B cell (primary cell): ENCODE measurements at regions not wholly inside any gene's neighbourhood (a gene's known extent, or its start where the extent isn't known, plus 50 kb on each side); places are given as distances from the start of the nearest gene placed in this dataset.

Experiments
- EZH2 ChIP-seq: IDR thresholded peaks from 2 replicates; pipeline ENCODE4 v1.6.1; 2012; ENCODE audit warnings: borderline replicate concordance, low read depth, mild to moderate bottlenecking, moderate library complexity, low read length; ENCODE audit not compliant: insufficient read depth, poor library complexity, severe bottlenecking
- TF ChIP-seq, protein P1 (sequence below): fragments of 200-600 bp; IDR thresholded peaks from one replicate; pipeline ENCODE4 v1.8.0; 2022; ENCODE audit warnings: antibody characterized with exemption, mild to moderate bottlenecking

DNA sequence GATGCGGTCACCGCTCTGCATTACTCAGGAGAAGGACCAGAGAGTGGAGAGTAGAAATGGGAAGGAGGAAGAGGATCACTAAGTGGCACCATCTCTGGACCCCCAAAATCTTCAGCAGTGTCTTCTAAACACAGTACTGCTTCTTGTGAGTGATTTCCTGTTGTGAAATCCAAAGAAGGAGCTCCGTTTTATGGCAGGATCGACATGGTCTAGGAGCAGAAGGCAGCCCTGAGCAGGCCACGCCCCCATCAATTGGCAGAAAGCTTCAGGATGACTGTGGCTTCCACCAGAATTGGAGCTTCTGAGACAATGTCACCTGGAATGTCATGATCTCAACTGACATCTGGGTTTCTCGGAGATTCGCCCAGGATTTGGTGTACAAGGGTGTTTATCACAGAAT is 171.5 kb downstream of the ADSS2 start:
- TF ChIP-seq, protein P1, sequence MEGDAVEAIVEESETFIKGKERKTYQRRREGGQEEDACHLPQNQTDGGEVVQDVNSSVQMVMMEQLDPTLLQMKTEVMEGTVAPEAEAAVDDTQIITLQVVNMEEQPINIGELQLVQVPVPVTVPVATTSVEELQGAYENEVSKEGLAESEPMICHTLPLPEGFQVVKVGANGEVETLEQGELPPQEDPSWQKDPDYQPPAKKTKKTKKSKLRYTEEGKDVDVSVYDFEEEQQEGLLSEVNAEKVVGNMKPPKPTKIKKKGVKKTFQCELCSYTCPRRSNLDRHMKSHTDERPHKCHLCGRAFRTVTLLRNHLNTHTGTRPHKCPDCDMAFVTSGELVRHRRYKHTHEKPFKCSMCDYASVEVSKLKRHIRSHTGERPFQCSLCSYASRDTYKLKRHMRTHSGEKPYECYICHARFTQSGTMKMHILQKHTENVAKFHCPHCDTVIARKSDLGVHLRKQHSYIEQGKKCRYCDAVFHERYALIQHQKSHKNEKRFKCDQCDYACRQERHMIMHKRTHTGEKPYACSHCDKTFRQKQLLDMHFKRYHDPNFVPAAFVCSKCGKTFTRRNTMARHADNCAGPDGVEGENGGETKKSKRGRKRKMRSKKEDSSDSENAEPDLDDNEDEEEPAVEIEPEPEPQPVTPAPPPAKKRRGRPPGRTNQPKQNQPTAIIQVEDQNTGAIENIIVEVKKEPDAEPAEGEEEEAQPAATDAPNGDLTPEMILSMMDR, result no peak
- no peak for TF ChIP-seq EZH2
